ENCODE measurements at regions not wholly inside any gene's neighbourhood (a gene's known extent, or its start where the extent isn't known, plus 50 kb on each side); places are given as distances from the start of the nearest gene placed in this dataset.

DNA sequence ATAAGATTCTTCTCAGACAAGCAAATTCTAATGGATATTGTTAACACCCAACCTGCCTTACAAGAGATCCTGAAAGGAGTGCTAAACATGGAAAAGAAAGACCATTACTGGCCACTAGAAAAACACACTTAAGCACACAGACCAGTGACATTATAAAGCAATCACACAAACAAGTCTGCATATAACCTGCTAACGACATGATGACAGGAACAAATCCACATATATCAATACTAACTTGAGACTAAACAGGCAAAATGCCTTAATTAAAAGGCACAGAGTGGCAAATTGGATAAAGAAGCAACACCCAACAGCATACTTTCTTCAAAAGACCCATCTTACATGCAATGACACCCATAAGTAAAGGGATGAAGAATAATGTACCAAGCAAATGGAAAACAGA is 100.5 kb upstream of the PCDH18 start:
- TF ChIP-seq FOXM1 (IDR thresholded peaks at IDR 0.05; ENCODE audit: low read depth, low read length) (no peak), ZNF384 (IDR thresholded peaks at IDR 0.05; ENCODE audit: borderline replicate concordance, low read depth, low read length) (no peak), LARP7 (IDR thresholded peaks at IDR 0.05) (no peak), ZSCAN29 (IDR thresholded peaks at IDR 0.05) (no peak), ASH2L (IDR thresholded peaks at IDR 0.05; ENCODE audit: borderline replicate concordance, low read depth) (no peak), NR2F1 (conservative IDR thresholded peaks at IDR 0.05) (no peak), ZNF207 (IDR thresholded peaks at IDR 0.05; ENCODE audit: borderline replicate concordance) (no peak), BCL11A (IDR thresholded peaks at IDR 0.05; ENCODE audit: low read depth, low read length) (no peak)
- TF ChIP-seq, protein P1, sequence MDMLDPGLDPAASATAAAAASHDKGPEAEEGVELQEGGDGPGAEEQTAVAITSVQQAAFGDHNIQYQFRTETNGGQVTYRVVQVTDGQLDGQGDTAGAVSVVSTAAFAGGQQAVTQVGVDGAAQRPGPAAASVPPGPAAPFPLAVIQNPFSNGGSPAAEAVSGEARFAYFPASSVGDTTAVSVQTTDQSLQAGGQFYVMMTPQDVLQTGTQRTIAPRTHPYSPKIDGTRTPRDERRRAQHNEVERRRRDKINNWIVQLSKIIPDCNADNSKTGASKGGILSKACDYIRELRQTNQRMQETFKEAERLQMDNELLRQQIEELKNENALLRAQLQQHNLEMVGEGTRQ (IDR thresholded peaks at IDR 0.05; ENCODE audit: borderline replicate concordance, low read depth, low read length): no peak
- TF ChIP-seq, protein P2, sequence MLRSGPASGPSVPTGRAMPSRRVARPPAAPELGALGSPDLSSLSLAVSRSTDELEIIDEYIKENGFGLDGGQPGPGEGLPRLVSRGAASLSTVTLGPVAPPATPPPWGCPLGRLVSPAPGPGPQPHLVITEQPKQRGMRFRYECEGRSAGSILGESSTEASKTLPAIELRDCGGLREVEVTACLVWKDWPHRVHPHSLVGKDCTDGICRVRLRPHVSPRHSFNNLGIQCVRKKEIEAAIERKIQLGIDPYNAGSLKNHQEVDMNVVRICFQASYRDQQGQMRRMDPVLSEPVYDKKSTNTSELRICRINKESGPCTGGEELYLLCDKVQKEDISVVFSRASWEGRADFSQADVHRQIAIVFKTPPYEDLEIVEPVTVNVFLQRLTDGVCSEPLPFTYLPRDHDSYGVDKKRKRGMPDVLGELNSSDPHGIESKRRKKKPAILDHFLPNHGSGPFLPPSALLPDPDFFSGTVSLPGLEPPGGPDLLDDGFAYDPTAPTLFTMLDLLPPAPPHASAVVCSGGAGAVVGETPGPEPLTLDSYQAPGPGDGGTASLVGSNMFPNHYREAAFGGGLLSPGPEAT (IDR thresholded peaks at IDR 0.05; ENCODE audit: low read depth): no peak
- intact Hi-C loops (cut with micrococcal nuclease; ENCODE audit: unreplicated experiment): no loop called here
- ChIA-PET CTCF (no interaction called here), SMC1A (ENCODE audit: uncharacterized antibody, unreplicated experiment) (no interaction called here), POLR2A (no interaction called here), RAD21 (ENCODE audit: unreplicated experiment) (no interaction called here)
- in situ Hi-C loops (cut with MboI): no loop called here
- Histone ChIP-seq H3K27me3 (replicated peaks in 1 of 2; ENCODE audit: control insufficient read depth in 2 of 2, insufficient read depth in 2 of 2, low read length in 1 of 2) (no peaks in the 10 kb centered on the region), H3K9me3 (replicated peaks; ENCODE audit: control insufficient read depth, insufficient read depth, low read length) (no peaks in the 10 kb centered on the region), H3K27ac (ENCODE audit: control insufficient read depth, insufficient read depth) (no peak overlapping the region), H3K79me2 (ENCODE audit: control insufficient read depth, insufficient read depth, low read length) (no peaks in the 10 kb centered on the region), H4K20me1 (ENCODE audit: control insufficient read depth, insufficient read depth) (no peaks in the 10 kb centered on the region), H3K4me2 (ENCODE audit: control insufficient read depth, insufficient read depth) (no peak overlapping the region), H3K36me3 (ENCODE audit: control insufficient read depth in 2 of 2, insufficient read depth in 2 of 2, low read length in 1 of 2) (no peaks in the 10 kb centered on the region), H2AFZ (ENCODE audit: control insufficient read depth, low read depth, low read length) (no peak overlapping the region), H3K9ac (ENCODE audit: control insufficient read depth, insufficient read depth, low read length) (no peak overlapping the region), H3K4me1 (ENCODE audit: control insufficient read depth, insufficient read depth, low read length) (no peaks in the 10 kb centered on the region), H3K4me3 (no peak overlapping the region)
- no peak for FAIRE-seq
- no peak for ATAC-seq
- no peak for DNase-seq (ENCODE audit: low read depth, low spot score)
- BruUV-seq (replicated peaks): no TSS peak
- WGBS (ENCODE audit: insufficient coverage, insufficient replicate concordance, low lambda C conversion rate, missing lambda C conversion rate): 0% methylated on average over 1 of the region's 1 CpG

Measured in GM12878 (cell line).